GM21423 (cell line): ENCODE measurements at regions not wholly inside any gene's neighbourhood (a gene's known extent, or its start where the extent isn't known, plus 50 kb on each side); places are given as distances from the start of the nearest gene placed in this dataset.
"Not testable (repeated sequence)": the region's sequence is repeated elsewhere in the genome, so short reads cannot be mapped to it uniquely, and the experiment has no call there.

Experiments used
- ATAC-seq: cut with Tn5 transposase; IDR thresholded peaks from one replicate; pipeline ENCODE4 v1.9.1; 2021; ENCODE audit warnings: mild to moderate bottlenecking, moderate library complexity; ENCODE audit not compliant: unreplicated experiment

- no peak for ATAC-seq
These were observed 1558.5 kb downstream of the EFNB2 start for GRCh38 chr13:104976986-104977385.

GRCh38 chr13:104975272-104975671 is 1560.2 kb downstream of the EFNB2 start:
- ATAC-seq, result no peak

- ATAC-seq, result no peak
These were observed 1566.6 kb downstream of the EFNB2 start for GRCh38 chr13:104968876-104969275.

GRCh38 chr13:104967836-104968630 is 1567.4 kb downstream of the EFNB2 start:
- no peak for ATAC-seq

GRCh38 chr13:104967376-104967775 is 1568.1 kb downstream of the EFNB2 start:
- ATAC-seq, result no peak

GRCh38 chr13:104962411-104962810 is 1573.1 kb downstream of the EFNB2 start:
- no peak for ATAC-seq

GRCh38 chr13:104961246-104961645 is 1574.2 kb downstream of the EFNB2 start:
- ATAC-seq, result no peak

- no peak for ATAC-seq
These were observed 1581.3 kb downstream of the EFNB2 start for GRCh38 chr13:104954210-104954609.

GRCh38 chr13:104953588-104953987 is 1581.9 kb downstream of the EFNB2 start:
- no peak for ATAC-seq

- ATAC-seq, result no peak
These were observed 1585.4 kb downstream of the EFNB2 start for GRCh38 chr13:104949840-104950740.

GRCh38 chr13:104944176-104944575 is 1591.3 kb downstream of the EFNB2 start:
- ATAC-seq, result no peak

GRCh38 chr13:104943331-104943730 is 1592.1 kb downstream of the EFNB2 start:
- ATAC-seq, result no peak

GRCh38 chr13:104937881-104938280 is 1597.6 kb downstream of the EFNB2 start:
- ATAC-seq, result no peak

GRCh38 chr13:104936304-104936703 is 1599.2 kb downstream of the EFNB2 start:
- no peak for ATAC-seq

- not testable (repeated sequence) for ATAC-seq
These were observed 1614.9 kb downstream of the EFNB2 start for GRCh38 chr13:104920513-104920912.

- ATAC-seq, result no peak
These were observed 1615.4 kb downstream of the EFNB2 start for GRCh38 chr13:104920091-104920490.

GRCh38 chr13:104900191-104900817 is 1635.2 kb downstream of the EFNB2 start:
- ATAC-seq, result no peak

- no peak for ATAC-seq
These were observed 1637.0 kb downstream of the EFNB2 start for GRCh38 chr13:104898484-104898883.

- ATAC-seq, result no peak
These were observed 1639.9 kb downstream of the EFNB2 start for GRCh38 chr13:104895521-104895920.

- no peak for ATAC-seq
These were observed 1660.3 kb downstream of the EFNB2 start for GRCh38 chr13:104875038-104875754.

- ATAC-seq, result no peak
These were observed 1663.3 kb downstream of the EFNB2 start for GRCh38 chr13:104872153-104872552.
